OCI-LY3 (cell line): ENCODE measurements at regions not wholly inside any gene's neighbourhood (a gene's known extent, or its start where the extent isn't known, plus 50 kb on each side); places are given as distances from the start of the nearest gene placed in this dataset.

Experiments
- CTCF ChIP-seq: fragments of 200-600, 300-600 bp; sonication (generic); IDR thresholded peaks from 2 replicates; pipeline ENCODE4 v1.5.1; 2014; ENCODE audit warnings: antibody characterized with exemption, low read length, low read depth
- EZH2phosphoT487 ChIP-seq: fragments of 200-600 bp; shearing (Covaris generic); IDR thresholded peaks from 2 replicates; pipeline ENCODE4 v1.6.1; 2018; ENCODE audit warnings: antibody characterized with exemption, mixed run types, low read depth

GRCh38 chr10:124287071-124287685 is 131.5 kb downstream of the OAT start:
- TF ChIP-seq CTCF, result no peak
- TF ChIP-seq EZH2phosphoT487, result no peak
